NT2/D1 (cell line): ENCODE measurements at regions not wholly inside any gene's neighbourhood (a gene's known extent, or its start where the extent isn't known, plus 50 kb on each side); places are given as distances from the start of the nearest gene placed in this dataset.

Experiments used
- SUZ12 ChIP-seq: IDR thresholded peaks from 2 replicates; pipeline ENCODE4 v1.6.1; 2011; ENCODE audit not compliant: insufficient read length, insufficient read depth; ENCODE audit errors: extremely low read depth
- ZNF274 ChIP-seq: IDR thresholded peaks from 2 replicates; pipeline ENCODE4 v1.6.1; 2011; ENCODE audit warnings: mild to moderate bottlenecking, low read depth, low read length

DNA sequence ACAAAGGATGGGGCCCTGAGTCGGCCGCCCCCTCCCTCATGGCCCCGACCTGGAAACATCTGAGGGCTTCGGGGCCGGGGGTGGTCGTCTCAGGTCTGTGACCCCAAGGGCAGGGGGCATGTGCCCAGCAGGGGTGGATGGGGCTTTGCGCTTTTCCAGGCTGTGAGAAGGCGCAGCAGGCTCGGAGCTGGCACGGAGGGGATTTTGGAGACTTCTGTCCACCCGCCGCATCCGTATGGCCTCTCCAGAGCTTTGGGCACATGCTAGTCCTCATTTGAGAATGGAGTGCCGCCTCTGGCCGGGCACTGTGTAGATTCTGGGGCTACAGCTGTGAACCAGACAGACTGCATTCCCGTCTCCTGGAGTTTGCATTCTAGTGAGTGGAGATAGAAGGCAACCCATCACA is 66.1 kb upstream of the WNT4 start:
- TF ChIP-seq ZNF274, result no peak
- TF ChIP-seq SUZ12, result no peak
